ENCODE measurements at regions not wholly inside any gene's neighbourhood (a gene's known extent, or its start where the extent isn't known, plus 50 kb on each side); places are given as distances from the start of the nearest gene placed in this dataset.

DNA sequence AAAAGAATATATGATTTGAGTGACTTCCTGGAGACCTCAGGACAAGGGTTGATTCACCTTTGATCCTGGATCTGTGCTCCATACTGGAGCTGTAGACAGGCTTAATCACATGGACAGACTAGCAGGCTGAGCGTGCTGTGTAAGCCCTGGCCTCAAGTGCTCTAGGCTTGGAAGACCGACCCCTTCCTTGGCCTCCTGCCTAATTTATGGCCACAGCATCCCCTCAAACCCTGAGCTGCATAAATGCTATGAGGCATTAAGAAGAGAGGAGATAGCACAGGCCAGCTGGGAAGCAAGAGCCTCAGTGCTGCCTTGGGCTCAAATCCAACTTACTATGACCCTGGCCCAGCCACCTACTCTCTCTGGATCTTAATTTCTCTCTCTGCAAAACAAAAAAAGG, 385.1 kb downstream of the BUD13 start:
- Mint-ChIP-seq H3K27ac (no peak overlapping the region), H3K4me1 (no peaks in the 10 kb centered on the region), H3K4me3 (no peak overlapping the region), H3K27me3 (ENCODE audit: insufficient read depth) (peaks cover 2% of the 10 kb centered on the region), H3K9me3 (no peaks in the 10 kb centered on the region), H3K36me3 (ENCODE audit: low read depth) (no peaks in the 10 kb centered on the region)
- H3K27me3 ChIP-seq (ENCODE audit: control insufficient read depth, insufficient read depth, low read length, poor library complexity, severe bottlenecking): peaks cover 5% of the 10 kb centered on the region
- no peak overlapping the region for H3K4me3 ChIP-seq (ENCODE audit: low read length)
- no peak for TF ChIP-seq CTCF (conservative IDR thresholded peaks at IDR 0.05)
- H3K36me3 ChIP-seq (ENCODE audit: control insufficient read depth, insufficient read depth, low read length): no peaks in the 10 kb centered on the region
- no peaks in the 10 kb centered on the region for H3K4me1 ChIP-seq (ENCODE audit: control insufficient read depth, insufficient read depth, low read length)
- H3K9me3 ChIP-seq (ENCODE audit: control insufficient read depth, low read length): no peaks in the 10 kb centered on the region
- no peak overlapping the region for H3K27ac ChIP-seq (ENCODE audit: low read depth, low read length)
- DNase-seq: no peak
- 98 to 100% methylated on average over 1 to 2 of the region's 2 CpGs for WGBS, 2 experiments (ENCODE audit: insufficient coverage in 1 of 2, insufficient read length in 1 of 2)
- no peak overlapping the region for H3K9ac ChIP-seq (ENCODE audit: extremely low read depth, low read length, poor library complexity, severe bottlenecking)

- Histone ChIP-seq H3K27ac (ENCODE audit: low read depth, low read length) (no peak overlapping the region), H3K4me1 (ENCODE audit: control insufficient read depth, insufficient read depth, low read length) (no peaks in the 10 kb centered on the region), H3K27me3 (ENCODE audit: control insufficient read depth, insufficient read depth, low read length, poor library complexity, severe bottlenecking) (peaks cover 4% of the 10 kb centered on the region), H3K4me3 (ENCODE audit: low read length) (no peak overlapping the region), H3K9me3 (ENCODE audit: control insufficient read depth, low read length) (no peaks in the 10 kb centered on the region), H3K36me3 (ENCODE audit: control insufficient read depth, insufficient read depth, low read length) (no peaks in the 10 kb centered on the region), H3K9ac (ENCODE audit: extremely low read depth, low read length, poor library complexity, severe bottlenecking) (no peak overlapping the region)
- Mint-ChIP-seq H3K27ac (no peak overlapping the region), H3K27me3 (ENCODE audit: insufficient read depth) (no peaks in the 10 kb centered on the region), H3K9me3 (no peaks in the 10 kb centered on the region), H3K4me1 (no peaks in the 10 kb centered on the region), H3K36me3 (ENCODE audit: low read depth) (no peaks in the 10 kb centered on the region), H3K4me3 (no peak overlapping the region)
- 84 to 94% methylated on average over 4 to 9 of the region's 9 CpGs for WGBS, 2 experiments (ENCODE audit: insufficient coverage in 1 of 2, insufficient read length in 1 of 2)
- TF ChIP-seq CTCF (conservative IDR thresholded peaks at IDR 0.05): no peak
- DNase-seq: no peak
Measured at GRCh38 chr11:116386118-116386699, 386.6 kb downstream of the BUD13 start.

DNA sequence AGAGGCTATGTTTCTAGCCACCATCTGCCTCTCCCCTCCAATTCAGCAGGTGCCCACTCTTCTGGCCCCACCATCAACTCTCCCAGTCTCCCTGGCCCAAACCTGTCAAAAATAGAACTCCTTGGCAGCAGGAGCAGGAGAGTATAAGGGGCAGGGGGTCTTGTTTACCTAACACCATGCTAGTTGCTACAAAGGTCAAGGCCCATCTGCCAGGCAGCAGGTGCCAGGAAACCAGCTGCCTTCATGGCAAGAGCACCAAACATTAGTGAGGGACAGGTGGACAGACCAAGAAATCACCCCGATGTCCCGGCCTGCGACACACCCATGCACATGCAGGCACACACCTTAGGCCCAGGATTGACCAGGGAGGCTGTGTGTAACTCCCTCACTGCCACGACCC, 387.9 kb downstream of the BUD13 start:
- TF ChIP-seq CTCF (conservative IDR thresholded peaks at IDR 0.05): no peak
- Histone ChIP-seq H3K27ac (ENCODE audit: low read depth, low read length) (peak overlapping the region; percentile 38), H3K4me3 (ENCODE audit: low read length) (no peak overlapping the region), H3K4me1 (ENCODE audit: control insufficient read depth, insufficient read depth, low read length) (no peaks in the 10 kb centered on the region), H3K9me3 (ENCODE audit: control insufficient read depth, low read length) (no peaks in the 10 kb centered on the region), H3K36me3 (ENCODE audit: control insufficient read depth, insufficient read depth, low read length) (no peaks in the 10 kb centered on the region), H3K27me3 (ENCODE audit: control insufficient read depth, insufficient read depth, low read length, poor library complexity, severe bottlenecking) (peaks cover 4% of the 10 kb centered on the region), H3K9ac (ENCODE audit: extremely low read depth, low read length, poor library complexity, severe bottlenecking) (no peak overlapping the region)
- H3K9me3 Mint-ChIP-seq: no peaks in the 10 kb centered on the region
- H3K27ac Mint-ChIP-seq: no peak overlapping the region
- 92% methylated on average over 4 of the region's 4 CpGs for WGBS, 2 experiments (ENCODE audit: insufficient coverage in 1 of 2, insufficient read length in 1 of 2)
- no peak for DNase-seq
- no peak overlapping the region for H3K4me3 Mint-ChIP-seq
- H3K36me3 Mint-ChIP-seq (ENCODE audit: low read depth): no peaks in the 10 kb centered on the region
- H3K4me1 Mint-ChIP-seq: no peaks in the 10 kb centered on the region
- no peaks in the 10 kb centered on the region for H3K27me3 Mint-ChIP-seq (ENCODE audit: insufficient read depth)

All from endodermal cell (in vitro differentiated cells).